CD14-positive monocyte (primary cell): ENCODE measurements at regions not wholly inside any gene's neighbourhood (a gene's known extent, or its start where the extent isn't known, plus 50 kb on each side); places are given as distances from the start of the nearest gene placed in this dataset.

Experiments
- DNase-seq, 3 donors: peaks; one replicate each; pipeline ENCODE4 v3.0.0-alpha.2; 2011 to 2022
- H2AFZ ChIP-seq: 2 replicates; pipeline ENCODE4 v1.6.0; 2012; ENCODE audit warnings: mild to moderate bottlenecking, low read depth, low read length, inconsistent platforms; ENCODE audit not compliant: insufficient read depth, poor library complexity, severe bottlenecking
- H3K27ac ChIP-seq, 2 donors: 1 replicate in 1 of 2; 2 replicates in 1 of 2; pipeline ENCODE4 v1.5.1; 2012 to 2013; ENCODE audit warnings: low read length in 2 of 2, control low read depth in 1 of 2, inconsistent platforms in 1 of 2, low read depth in 1 of 2, mild to moderate bottlenecking in 1 of 2
- H3K27me3 ChIP-seq, 2 donors: one replicate each; pipeline versions ENCODE4 v1.6.0 to v1.6.1; 2011 to 2013; ENCODE audit warnings: low read length in 2 of 2; ENCODE audit not compliant: control insufficient read depth in 2 of 2, insufficient read depth in 2 of 2
- H3K36me3 ChIP-seq, 2 donors: replicated peaks in 1 of 2; 1 replicate in 1 of 2; 2 replicates in 1 of 2; pipeline versions ENCODE4 v1.5.1 to v1.6.1; 2012 to 2013; ENCODE audit warnings: low read length in 2 of 2, control low read depth in 1 of 2, inconsistent platforms in 1 of 2, mild to moderate bottlenecking in 1 of 2; ENCODE audit not compliant: insufficient read depth in 2 of 2, control insufficient read depth in 1 of 2
- H3K4me1 ChIP-seq, 2 donors: 1 replicate in 1 of 2; 2 replicates in 1 of 2; pipeline versions ENCODE4 v1.5.1 to v1.6.1; 2012 to 2013; ENCODE audit warnings: low read length in 2 of 2, control low read depth in 1 of 2, inconsistent platforms in 1 of 2, mild to moderate bottlenecking in 1 of 2, moderate library complexity in 1 of 2; ENCODE audit not compliant: insufficient read depth in 2 of 2, control insufficient read depth in 1 of 2
- H3K4me2 ChIP-seq: replicated peaks from 2 replicates; pipeline ENCODE3; 2012; ENCODE audit warnings: low read length, moderate library complexity, mild to moderate bottlenecking; ENCODE audit not compliant: poor library complexity, severe bottlenecking; ENCODE audit errors: extremely low read depth
- H3K4me3 ChIP-seq, 3 experiments: fragments of 200-600 bp in 1 of 3; sonication (generic) in 1 of 3; replicated peaks in 1 of 3; 1 replicate in 2 of 3; 2 replicates in 1 of 3; pipeline ENCODE4 v1.5.1; 2011 to 2013; ENCODE audit warnings: low read length in 3 of 3, mild to moderate bottlenecking in 3 of 3, control low read depth in 2 of 3, low read depth in 2 of 3, inconsistent platforms in 1 of 3, moderate library complexity in 1 of 3
- H3K79me2 ChIP-seq: 2 replicates; pipeline ENCODE4 v1.6.0; 2012; ENCODE audit warnings: mild to moderate bottlenecking, control low read depth, inconsistent platforms, low read length, moderate library complexity; ENCODE audit not compliant: insufficient read depth
- H3K9ac ChIP-seq: 2 replicates; pipeline ENCODE4 v1.6.0; 2017; ENCODE audit warnings: low read length, mild to moderate bottlenecking; ENCODE audit not compliant: insufficient read depth, poor library complexity, severe bottlenecking
- H3K9me3 ChIP-seq, 2 donors: replicated peaks in 1 of 2; 1 replicate in 1 of 2; 2 replicates in 1 of 2; pipeline versions ENCODE4 v1.5.1 to v1.6.1; 2012 to 2013; ENCODE audit warnings: low read length in 2 of 2, control low read depth in 1 of 2; ENCODE audit not compliant: control insufficient read depth in 1 of 2, insufficient read depth in 1 of 2
- H4K20me1 ChIP-seq: 2 replicates; pipeline ENCODE4 v1.6.0; 2012; ENCODE audit warnings: mild to moderate bottlenecking, low read length, control low read depth, moderate library complexity; ENCODE audit not compliant: insufficient read depth
- H3K27ac Mint-ChIP-seq, 7 donors: one replicate each; pipeline ENCODE4 v1.8.0; 2020; ENCODE audit warnings: mild to moderate bottlenecking in 7 of 7, mixed read lengths in 7 of 7, moderate library complexity in 6 of 7, inconsistent platforms in 2 of 7
- H3K27me3 Mint-ChIP-seq, 3 donors: one replicate each; pipeline ENCODE4 v1.8.0; 2021 to 2022; ENCODE audit warnings: low read depth in 3 of 3, mild to moderate bottlenecking in 3 of 3, mixed read lengths in 3 of 3, moderate library complexity in 3 of 3, inconsistent platforms in 1 of 3
- H3K36me3 Mint-ChIP-seq, 2 donors: one replicate each; pipeline ENCODE4 v1.8.0; 2020; ENCODE audit warnings: mixed read lengths in 2 of 2, inconsistent platforms in 1 of 2, mild to moderate bottlenecking in 1 of 2
- H3K4me1 Mint-ChIP-seq: one replicate; pipeline ENCODE4 v1.8.0; 2020; ENCODE audit warnings: mild to moderate bottlenecking, mixed read lengths
- H3K4me3 Mint-ChIP-seq, 2 donors: one replicate each; pipeline ENCODE4 v1.8.0; 2020; ENCODE audit warnings: mild to moderate bottlenecking in 2 of 2, mixed read lengths in 2 of 2, moderate library complexity in 1 of 2
- H3K9me3 Mint-ChIP-seq, 7 donors: one replicate each; pipeline ENCODE4 v1.8.0; 2020 to 2022; ENCODE audit warnings: mixed read lengths in 7 of 7, mild to moderate bottlenecking in 6 of 7, moderate library complexity in 6 of 7, inconsistent platforms in 2 of 7
- WGBS: methylation state at CpG from one replicate; pipeline ENCODE4 v1.1.5; 2013; ENCODE audit warnings: missing lambda C conversion rate; ENCODE audit not compliant: insufficient coverage; 5-methylcytosine and 5-hydroxymethylcytosine counted together
- intact Hi-C, 2 donors: fragments of 100-400 bp; cut with micrococcal nuclease; formaldehyde crosslinking; loops; one replicate each; pipeline versions ENCODE4 v1.15.0 to v1.15.1; 2023
- TF ChIP-seq, protein P1 (sequence below): fragments of 200-600 bp; IDR thresholded peaks from one replicate; pipeline ENCODE4 v1.8.0; 2022; ENCODE audit warnings: antibody characterized with exemption, mild to moderate bottlenecking

DNA sequence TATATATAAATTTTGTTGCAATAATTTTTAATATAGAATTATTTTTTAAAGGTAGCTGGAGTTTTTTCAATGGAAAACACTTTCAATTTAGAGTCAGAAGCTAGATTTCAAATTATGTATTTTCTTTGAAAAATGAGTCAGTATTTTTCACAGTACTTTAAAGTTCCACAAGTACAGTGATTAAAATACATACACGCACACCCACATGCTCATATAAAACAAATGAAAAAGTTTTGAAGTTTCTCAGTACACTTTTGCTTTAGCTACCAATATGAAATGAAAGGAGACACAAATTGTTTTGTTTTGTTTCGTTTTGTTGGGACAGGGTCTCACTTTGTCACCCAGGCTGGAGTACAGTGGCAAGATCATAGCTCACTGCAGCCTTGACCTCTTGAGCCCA lies 98.6 kb downstream of the CYB561 start:
- H3K79me2 ChIP-seq: no peaks in the 10 kb centered on the region
- Mint-ChIP-seq H3K27me3 (peaks cover 0 to under 1% (median 0%) of the 10 kb centered on the region in 3 donors), H3K36me3 (peaks cover 0 to 3% of the 10 kb centered on the region in 2 donors), H3K27ac (no peak overlapping the region), H3K9me3 (no peaks in the 10 kb centered on the region), H3K4me3 (no peak overlapping the region), H3K4me1 (no peaks in the 10 kb centered on the region)
- no peak overlapping the region for H3K4me3 ChIP-seq
- DNase-seq: no peak
- no peak overlapping the region for H3K4me2 ChIP-seq
- H3K27me3 ChIP-seq: no peaks in the 10 kb centered on the region
- no peak overlapping the region for H2AFZ ChIP-seq
- H3K27ac ChIP-seq: no peak overlapping the region
- TF ChIP-seq, protein P1, sequence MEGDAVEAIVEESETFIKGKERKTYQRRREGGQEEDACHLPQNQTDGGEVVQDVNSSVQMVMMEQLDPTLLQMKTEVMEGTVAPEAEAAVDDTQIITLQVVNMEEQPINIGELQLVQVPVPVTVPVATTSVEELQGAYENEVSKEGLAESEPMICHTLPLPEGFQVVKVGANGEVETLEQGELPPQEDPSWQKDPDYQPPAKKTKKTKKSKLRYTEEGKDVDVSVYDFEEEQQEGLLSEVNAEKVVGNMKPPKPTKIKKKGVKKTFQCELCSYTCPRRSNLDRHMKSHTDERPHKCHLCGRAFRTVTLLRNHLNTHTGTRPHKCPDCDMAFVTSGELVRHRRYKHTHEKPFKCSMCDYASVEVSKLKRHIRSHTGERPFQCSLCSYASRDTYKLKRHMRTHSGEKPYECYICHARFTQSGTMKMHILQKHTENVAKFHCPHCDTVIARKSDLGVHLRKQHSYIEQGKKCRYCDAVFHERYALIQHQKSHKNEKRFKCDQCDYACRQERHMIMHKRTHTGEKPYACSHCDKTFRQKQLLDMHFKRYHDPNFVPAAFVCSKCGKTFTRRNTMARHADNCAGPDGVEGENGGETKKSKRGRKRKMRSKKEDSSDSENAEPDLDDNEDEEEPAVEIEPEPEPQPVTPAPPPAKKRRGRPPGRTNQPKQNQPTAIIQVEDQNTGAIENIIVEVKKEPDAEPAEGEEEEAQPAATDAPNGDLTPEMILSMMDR: no peak
- H3K36me3 ChIP-seq: no peaks in the 10 kb centered on the region
- no peaks in the 10 kb centered on the region for H4K20me1 ChIP-seq
- intact Hi-C loops: no loop called here
- H3K9me3 ChIP-seq: no peaks in the 10 kb centered on the region
- H3K9ac ChIP-seq: no peak overlapping the region
- H3K4me1 ChIP-seq: no peaks in the 10 kb centered on the region
- 80% methylated on average over 1 of the region's 2 CpGs for WGBS

DNA sequence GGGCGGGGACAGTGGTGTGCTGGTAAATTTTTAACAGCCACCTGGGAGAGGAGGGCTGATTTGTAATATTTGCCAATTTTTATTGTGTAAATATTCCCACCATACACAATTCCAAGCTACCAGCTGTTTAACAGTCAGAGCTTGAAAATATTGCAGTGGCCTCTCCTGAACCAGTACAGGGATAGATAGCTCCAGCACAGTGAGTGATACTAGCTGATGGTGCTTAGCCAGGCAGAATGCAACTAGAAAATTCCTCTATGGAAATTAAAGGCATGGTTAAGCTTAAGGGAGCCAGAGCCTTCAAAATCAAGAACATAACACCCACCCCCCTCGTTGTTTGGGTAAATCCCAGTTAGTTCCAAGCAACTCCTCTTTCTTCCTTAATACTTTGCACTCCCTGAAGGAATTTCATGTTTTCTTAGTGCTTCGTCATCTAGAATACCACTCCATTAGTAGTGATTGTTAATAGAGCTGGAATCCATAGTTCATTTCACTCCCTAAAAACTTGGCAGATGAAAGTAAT lies 96.6 kb downstream of the CYB561 start:
- WGBS: no CpG with 5 or more reads among the region's 3 CpGs
- no peaks in the 10 kb centered on the region for H3K4me1 Mint-ChIP-seq
- H3K9me3 ChIP-seq: no peaks in the 10 kb centered on the region
- no peaks in the 10 kb centered on the region for H3K27me3 Mint-ChIP-seq
- H3K4me3 ChIP-seq: no peak overlapping the region
- H3K36me3 Mint-ChIP-seq: peaks cover 0 to 3% of the 10 kb centered on the region in 2 donors
- no peaks in the 10 kb centered on the region for H3K4me1 ChIP-seq
- no peak overlapping the region for H3K9ac ChIP-seq
- intact Hi-C loops: no loop called here
- H3K27ac Mint-ChIP-seq: no peak overlapping the region
- H3K27ac ChIP-seq: no peak overlapping the region
- H3K27me3 ChIP-seq: no peaks in the 10 kb centered on the region
- no peak for DNase-seq
- no peaks in the 10 kb centered on the region for H3K79me2 ChIP-seq
- TF ChIP-seq, protein P1: no peak
- H4K20me1 ChIP-seq: no peaks in the 10 kb centered on the region
- H3K4me2 ChIP-seq: no peak overlapping the region
- no peaks in the 10 kb centered on the region for H3K9me3 Mint-ChIP-seq
- no peaks in the 10 kb centered on the region for H3K36me3 ChIP-seq
- no peak overlapping the region for H3K4me3 Mint-ChIP-seq
- no peak overlapping the region for H2AFZ ChIP-seq
